ENCODE measurements at regions not wholly inside any gene's neighbourhood (a gene's known extent, or its start where the extent isn't known, plus 50 kb on each side); places are given as distances from the start of the nearest gene placed in this dataset.

GRCh38 chr6:119848696-119849095 lies 499.1 kb upstream of the MAN1A1 start:
- TF ChIP-seq CTCF (conservative IDR thresholded peaks at IDR 0.05; ENCODE audit: low read length), result no peak
- TF ChIP-seq EZH2phosphoT487 (IDR thresholded peaks at IDR 0.05; ENCODE audit: borderline replicate concordance, low read depth, low read length), result no peak
